ENCODE measurements at regions not wholly inside any gene's neighbourhood (a gene's known extent, or its start where the extent isn't known, plus 50 kb on each side); places are given as distances from the start of the nearest gene placed in this dataset.

DNA sequence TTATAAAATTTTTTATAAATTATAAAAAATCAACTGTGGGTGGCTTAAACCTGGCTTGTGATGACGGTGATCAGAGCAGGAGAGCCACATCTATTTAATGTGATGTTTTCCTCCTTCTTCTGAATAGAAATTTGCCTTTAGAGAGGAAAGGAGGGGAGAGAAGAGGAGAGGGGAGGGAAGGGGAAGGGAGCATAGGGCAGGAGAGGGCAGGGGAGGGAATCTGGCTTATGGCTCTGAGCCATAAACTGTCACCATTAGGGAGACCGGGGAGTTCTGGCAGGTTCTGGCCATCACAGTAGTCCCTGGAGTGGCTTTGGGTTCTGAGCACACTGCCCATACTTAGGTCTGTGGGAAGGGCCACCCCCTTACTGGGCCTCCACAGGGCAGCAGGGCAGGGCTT is 167.8 kb downstream of the ENGASE start:
- no peak for DNase-seq

DNA sequence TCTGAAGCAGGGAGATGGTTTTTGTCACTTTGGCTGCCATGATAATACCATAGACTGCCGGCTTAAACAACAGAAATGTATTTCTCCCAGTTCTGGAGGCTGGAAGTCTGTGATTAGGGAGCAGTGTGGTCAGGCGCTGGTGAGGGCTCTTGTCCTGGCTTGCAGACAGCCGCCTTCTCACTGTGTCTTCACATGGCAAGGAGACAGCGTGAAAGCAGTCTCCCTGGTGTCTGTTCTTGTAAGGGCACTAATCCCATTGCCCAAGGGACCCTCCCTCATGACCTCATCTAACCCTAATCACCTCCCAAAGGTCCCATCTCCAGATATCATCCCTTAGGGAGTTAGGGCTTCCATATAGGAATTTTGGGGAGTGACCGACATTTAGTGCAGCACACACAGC is 167.0 kb downstream of the ENGASE start:
- no peak for DNase-seq

DNA sequence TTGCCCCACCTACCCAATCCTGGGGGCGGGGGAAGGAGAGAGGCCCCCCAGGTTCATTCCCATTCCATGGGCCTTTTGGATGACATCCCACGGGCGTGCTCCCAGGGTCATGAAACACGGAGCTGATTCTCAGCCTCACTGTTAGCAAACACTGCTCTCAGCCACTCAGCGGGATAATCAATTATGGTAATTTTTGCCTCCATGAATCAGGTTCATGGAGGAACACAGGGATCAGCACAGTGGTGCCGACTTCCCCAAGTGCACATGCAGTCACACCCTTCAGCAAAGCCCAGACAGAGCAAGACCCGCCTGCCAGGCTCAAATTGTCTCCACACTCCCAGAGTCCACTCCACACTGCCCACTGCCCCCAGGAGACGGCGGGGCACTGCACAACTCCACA is 164.6 kb downstream of the ENGASE start:
- DNase-seq, result no peak

DNA sequence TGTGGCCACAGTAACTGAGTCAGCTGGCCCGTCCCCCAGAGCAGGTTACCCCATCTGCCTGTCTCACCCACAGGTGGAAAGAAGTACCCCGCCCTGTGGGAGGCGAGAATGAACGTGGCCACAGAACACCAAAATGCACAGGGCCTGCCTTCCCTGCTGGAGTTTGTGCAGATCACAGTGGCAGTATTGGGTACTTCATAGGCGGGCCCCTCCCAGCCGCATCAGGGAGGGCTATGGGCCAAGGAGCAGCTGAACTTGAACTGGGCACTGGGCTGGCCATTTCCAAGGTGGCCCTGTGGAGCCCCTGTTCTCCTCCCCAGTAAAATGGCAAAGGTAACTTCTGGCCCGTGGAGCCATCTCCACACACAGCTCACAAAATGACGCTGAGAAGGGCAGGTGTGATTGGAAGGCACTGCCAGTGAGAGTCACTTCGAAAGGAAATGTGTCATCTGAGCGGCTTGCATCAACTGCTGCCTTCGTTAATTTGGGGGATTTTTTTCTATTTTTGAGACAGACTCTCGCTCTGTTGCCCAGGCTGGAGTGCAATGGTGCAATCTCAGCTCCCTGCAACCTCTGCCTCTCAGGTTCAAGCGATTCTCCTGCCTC is 162.9 kb downstream of the ENGASE start:
- DNase-seq, result no peak

DNA sequence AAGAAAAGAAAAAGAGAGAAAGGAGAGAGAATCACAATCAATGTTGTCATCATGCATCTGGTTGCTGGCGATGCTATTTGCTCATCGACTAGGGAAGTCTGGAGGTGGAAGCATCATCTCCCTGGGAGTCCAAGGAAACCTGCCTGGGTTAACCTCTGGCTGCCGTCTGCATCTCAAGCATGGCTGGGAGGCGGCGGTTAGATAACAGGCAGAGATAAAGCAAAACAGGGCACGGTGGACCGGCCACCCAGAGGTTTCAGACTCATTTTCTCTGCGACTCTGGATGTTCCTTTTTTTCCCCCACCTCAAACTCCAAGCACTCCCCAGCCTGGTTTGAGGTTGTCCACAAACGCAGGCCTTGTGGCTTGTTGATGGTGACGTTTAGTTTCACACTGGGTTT is 161.2 kb downstream of the ENGASE start:
- DNase-seq, result no peak

DNA sequence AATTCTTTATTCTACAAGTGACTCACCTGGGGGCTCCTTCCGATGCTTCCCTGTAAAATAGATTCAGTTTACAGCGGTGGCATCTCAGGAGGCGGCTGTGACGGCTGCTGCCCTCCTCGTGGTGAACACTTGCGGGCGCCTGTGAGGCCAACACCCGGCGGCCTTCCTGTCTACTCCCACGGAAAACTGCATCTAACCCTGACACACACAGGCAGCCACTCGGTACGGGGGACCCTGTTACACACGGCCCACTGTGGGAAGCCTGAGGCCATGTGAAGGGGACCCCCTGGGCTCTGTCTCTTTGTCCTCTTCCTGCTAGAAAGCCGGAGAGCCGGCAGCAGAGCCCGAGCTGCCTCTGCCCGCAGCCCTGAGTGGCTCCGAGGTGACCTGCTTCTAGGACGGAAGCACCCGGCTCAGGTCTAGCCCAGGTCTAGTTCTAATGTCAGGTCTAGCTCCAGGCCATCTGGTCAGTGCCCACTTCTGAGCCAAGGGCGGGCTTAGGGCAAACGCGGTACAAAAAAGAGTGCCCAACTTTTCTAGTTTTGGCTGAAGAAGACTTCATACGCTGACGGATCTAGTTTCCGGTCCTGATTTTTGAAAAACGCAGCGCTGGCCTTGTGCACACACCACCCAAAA is 159.4 kb downstream of the ENGASE start:
- DNase-seq, result no peak

DNA sequence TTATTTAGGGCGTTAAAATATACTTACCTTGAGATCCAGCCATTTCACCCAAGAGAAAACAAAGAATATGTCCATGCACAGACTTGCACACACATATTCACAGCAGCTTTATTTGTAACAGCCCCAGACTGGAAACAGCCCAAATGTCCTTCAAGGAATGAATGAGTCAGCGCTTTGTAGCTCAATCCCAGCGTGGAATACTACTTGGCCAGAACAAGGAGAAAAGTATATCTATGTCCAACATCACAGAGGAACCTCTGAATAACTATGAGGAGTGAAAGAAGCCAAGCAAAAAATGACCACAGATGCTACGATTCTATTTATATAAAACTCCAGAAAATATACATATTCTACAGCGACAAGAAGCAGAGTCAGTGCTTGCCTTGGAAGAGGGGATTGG is 158.3 kb downstream of the ENGASE start:
- no peak for DNase-seq

DNA sequence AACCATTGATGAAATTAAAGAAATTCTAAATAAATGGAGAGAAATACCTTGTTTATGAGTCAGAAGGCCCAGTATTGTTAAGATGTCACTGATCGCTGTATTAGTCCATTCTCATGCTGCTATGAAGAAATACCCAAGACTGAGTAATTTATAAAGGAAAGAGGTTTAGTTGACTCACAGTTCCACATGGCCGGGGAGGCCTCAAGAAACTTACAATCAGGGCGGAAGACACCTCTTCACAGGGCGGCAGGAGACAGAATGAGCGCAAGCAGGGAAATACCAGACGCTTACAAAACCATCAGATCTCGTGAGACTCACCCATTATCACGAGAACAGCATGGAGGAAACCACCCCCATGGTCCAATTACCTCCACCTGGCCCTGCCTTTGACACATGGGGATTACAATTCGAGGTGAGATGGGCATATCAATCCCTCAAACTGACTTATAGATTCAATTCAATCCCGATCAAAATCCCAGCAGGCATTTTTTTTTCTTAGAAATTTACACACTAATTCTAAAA is 157.2 kb downstream of the ENGASE start:
- no peak for DNase-seq

DNA sequence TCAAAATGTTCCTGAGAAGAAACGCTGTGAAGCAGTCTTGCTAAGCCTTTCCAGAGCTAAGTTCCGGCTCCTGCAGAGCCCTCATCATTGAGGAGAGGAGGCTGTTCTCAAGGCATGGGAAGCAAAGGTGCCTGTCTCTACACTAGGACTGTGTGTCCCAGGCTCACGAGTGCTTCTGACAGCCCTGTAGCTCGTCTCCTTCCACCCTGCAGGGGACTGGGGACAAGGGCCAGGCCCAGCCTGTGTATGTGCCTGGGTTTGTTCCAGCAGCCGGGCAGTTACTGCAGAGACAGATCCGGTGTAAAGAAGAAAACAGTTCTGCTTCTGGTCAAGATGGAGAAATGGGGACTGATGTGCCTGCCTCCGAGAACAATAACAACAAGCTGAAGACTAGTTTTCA is 156.0 kb downstream of the ENGASE start:
- DNase-seq, result no peak

DNA sequence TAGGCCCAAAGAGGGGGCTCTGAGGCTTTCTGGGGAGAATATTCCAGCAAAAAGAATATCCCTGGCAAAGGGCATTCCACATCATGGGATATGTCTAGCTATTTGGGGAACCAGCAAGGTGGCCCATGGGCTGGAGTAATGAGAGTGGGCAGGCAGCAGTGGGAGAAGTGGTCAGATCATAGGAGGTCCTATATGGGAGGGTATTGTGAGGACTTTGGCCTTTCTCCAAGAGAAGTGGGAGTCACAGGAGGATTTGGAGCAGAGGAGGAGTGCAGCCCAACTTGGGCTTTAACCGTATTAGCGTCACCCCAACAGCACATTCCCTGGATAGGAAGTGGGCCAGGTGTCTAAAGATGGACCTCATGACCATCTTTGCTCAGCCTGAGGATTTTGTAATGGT is 151.4 kb downstream of the ENGASE start:
- DNase-seq, result no peak

DNA sequence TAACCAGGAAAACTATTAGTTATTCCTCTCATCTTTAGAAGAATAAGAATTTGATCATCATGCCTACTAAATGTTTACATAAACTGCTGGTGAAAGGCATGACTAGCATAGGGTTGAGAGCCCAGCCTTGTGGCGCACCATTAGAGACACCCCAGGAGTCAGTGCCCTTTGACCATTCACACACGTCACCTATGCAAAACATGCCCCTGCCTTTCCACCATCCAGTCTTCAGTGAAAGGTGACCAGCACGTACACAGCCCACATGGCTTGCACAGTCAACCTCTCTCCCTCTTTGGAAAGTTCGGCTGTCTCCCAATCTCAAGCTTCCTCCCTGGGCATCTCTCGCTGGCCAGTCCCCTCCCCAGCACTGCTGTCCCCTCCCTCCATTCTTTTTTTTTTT is 150.3 kb downstream of the ENGASE start:
- DNase-seq, result no peak

DNA sequence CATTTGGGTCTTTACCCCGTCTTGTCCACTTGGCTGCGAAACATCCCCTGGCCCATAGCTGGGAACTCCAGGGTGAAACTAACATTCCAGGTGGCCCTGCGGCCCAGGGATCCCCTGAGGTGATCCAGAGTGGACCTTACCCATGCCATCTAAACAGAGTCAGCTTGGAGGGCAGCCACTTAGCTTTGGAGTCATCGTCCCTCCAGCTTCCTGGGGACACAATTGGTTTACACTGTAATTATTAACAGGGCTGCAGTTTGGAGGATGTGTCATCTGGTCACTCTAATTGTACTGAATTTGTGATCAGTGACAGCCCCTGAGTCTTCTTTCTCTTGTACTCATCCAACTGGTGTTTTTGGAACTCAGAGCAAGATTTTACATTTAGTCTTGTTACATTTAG is 149.9 kb downstream of the ENGASE start:
- DNase-seq, result no peak

DNA sequence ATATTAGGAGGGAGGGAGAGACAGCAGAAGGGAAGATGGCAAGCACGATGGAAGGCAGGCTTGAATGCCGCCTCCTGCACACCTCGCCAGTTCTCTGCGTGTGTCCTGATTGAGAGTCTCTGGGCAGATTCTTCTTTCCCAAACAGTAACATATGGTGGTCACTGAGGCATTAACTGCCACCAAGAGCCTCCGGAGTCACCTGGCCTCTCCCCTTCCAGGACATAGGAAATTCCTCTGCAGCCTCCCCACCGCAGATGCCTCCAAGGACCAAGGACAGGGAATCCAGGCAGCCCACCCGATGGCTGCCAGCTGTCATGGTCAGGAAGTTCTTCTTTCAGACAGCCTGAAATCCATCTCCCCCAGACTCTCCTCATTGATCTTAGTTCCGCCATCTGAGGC is 149.3 kb downstream of the ENGASE start:
- DNase-seq, result no peak

DNA sequence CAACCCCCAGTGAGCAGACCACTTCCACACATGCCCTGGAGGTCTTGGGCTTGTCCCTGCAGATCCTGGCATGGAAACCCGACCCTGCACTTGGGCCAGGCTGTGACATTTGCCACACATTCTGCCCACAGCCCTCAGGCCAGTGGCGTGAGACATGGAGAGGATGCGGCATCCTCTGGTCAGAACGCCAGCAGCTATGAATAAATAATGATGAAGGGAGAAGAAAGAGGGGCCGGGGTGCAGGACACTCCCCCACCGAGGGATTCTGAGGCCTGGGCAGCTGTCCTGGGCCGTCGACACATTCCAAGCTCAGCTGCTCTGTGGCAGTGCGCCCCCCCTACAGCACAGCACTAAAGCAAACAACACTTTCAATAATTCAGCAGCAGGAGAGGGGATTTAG is 148.8 kb downstream of the ENGASE start:
- no peak for DNase-seq

DNA sequence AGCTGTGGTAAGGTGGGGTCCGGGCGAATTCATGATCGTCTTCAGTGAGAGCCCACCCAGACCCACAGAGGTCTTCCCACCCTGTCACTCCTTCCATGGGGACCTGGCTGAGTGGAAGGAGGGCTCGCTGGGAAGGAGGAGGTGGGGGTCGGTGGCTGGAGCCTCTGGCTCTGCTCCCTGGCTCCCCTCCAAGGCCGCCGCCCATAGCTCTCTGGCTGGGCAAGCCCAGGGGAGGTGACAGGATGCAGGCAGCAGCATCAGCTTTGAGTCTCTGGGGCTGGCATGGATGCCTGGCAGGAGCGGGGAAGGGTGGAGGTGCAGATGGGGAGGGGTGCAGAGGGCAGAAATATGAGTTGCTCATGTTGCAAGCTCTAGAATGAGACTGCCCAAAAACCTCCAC is 147.0 kb downstream of the ENGASE start:
- DNase-seq, result no peak

DNA sequence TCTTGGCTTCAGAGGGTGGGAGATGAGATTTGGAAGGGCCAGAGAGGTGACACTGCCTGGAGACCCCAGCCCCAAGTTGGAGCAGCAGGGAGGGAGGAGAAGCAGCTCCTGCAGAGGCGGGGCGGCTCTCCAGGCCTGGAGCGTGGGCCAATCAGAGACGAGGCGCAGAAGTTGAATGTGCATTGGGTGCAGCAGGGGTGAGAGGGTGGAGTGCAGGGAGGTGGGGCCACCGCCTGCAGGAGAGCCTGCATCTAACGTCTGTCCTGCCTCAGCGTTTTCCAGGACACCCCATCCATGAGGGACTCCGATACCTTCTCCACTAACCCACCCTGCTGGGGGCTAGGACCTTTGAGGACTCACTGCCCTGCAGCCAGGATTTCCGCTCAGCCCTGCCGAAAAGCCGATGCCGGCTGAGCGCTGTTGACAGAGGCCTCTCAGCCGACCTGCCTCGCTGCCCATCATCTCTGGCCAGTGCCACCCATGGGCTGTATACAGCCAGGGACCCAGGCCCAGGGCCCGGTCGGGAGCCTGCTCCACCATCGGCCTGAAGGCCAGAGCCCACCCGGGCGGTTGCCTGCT is 146.2 kb downstream of the ENGASE start:
- peak; percentile 13 for DNase-seq

DNA sequence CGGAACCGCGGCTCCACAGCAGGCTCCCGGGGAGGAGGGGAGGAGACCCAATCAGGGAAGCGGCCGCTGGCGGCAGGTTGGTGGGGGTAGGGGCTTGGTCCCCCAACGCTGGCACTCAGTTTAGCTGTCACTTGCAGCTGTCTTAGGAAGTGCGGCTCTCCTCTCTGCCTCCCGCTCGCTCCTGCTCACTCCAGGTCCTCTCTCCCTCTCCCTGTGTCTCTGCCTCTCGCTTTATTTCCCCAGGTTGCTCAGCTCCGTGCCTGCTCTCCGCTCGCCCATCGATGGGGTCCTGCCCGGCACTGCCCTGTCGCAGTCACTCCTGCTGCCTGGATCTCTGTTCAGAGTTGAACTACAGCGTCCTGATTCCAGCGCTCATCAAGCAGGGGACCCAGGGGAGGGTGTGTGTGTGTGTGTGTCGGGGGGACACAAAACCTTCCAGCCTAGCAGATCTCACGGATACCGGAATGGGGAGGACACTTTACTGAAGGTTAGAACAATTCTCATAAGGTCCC is 145.6 kb downstream of the ENGASE start:
- DNase-seq, result no peak

DNA sequence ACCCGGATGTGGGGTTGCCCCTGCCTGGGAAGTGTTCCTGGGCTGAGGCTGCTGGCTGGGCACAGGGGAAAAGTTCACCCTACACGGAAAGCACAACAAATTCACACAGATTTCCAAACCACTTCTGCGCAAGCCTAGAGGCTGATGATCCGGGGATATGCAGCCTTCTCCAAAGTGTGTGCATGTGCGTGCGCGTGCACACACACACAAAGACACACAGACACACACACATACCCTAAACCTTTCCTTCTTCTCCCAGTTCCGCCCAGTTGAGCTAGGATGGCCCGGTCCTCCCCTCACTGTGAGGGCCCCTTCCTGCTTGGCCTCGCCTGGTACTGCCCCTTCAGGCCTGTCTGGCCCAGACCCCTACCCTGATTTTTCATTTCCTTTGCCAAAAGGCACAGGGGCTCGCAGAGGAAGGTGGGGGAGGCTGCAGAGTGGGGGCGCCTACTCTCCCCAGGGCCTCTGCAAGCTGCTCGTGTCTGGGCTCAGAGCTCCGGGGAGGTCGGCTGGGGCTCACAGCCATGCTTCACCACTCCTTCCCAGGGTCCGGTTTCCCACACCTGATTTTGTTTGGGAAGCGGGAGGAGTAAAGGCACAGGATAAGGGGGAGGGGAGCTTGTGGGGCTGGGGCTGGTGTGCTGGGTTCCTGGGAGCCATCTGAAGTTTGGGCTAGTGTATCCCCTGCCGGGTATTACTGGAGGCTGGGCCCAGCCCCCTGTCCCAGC is 144.7 kb downstream of the ENGASE start:
- no peak for DNase-seq

DNA sequence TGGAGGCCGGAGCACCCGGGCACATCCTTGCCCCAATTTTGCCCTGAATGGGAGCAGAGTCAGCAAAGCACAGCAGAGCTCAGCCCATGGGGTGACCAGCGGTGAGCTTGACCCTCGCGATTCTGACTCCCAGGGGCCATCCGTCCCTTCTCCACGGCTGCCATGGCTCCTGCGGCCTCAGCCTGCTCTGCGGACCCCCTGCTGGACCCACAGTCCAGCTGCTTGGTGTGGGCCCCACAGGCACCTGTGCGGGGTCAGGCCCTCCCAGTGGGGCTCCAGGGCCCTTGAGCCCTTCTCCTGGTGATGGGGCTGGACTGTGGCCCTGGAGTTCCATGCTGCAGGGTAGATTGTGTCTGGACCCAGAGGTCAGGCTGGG is 144.2 kb downstream of the ENGASE start:
- DNase-seq, result no peak

DNA sequence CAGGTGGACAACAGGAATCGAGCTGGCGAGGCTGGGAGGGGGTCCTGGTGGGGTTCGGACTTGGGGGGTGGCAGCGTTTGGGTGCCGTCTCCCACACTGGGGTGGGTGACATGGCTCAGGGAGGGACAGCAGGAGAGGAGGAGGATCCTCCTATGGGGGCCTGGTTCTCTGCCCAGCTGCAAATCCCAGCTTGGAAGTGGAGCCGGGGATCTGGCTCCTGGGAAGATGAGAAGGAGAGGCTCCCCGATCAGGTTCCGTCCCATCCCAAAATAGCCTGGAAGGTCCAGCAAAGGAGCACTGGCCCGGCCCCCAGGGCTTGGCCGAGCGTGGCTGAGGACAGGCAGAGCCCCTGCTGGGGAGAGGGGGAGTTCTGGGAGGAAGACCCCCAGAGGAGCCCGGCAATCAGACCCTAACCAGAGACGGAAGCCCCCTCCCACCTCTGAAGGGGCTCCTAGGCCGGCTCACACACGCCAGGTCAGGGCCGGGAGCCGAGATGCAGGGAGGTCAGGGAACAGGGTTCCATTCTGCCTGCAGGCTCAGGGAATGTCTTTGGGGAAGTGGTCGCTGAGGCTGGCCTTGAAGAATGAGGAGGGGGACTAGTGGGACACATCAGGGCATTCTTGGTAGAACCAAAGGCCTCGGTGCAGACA is 143.7 kb downstream of the ENGASE start:
- DNase-seq, result no peak

DNA sequence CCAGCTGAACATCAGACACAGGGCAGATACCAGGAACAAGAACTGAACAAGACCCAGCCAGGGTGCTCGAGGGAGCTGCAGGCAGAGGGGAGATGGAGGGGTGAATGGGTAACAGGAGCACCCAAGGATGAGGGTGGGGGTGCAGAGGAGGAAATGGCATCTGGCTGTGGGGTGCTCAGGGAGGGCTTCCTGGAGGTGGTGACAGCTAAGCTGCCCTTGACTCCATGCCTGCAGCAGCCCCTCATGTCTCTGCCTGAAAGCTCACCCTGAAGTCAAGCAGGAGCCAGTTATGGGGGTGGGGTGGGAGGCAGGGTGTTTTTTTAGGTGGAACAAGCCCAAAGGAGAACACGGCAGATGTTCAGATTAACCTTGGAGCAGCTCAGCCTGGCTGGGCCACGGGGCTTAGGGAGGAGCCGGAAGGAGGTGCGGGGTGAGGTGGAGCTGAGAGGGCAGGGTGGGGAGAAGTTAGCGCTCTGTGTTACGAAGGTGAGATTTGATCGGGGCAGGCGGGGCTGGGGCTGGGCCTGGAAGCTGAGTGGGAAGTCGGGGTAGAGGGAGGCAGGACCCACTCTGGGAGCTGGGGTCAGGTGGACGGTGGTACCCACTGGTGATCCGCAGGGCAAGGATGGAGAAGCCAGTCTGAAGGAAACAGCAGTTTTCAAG is 143.0 kb downstream of the ENGASE start:
- no peak for DNase-seq

DNA sequence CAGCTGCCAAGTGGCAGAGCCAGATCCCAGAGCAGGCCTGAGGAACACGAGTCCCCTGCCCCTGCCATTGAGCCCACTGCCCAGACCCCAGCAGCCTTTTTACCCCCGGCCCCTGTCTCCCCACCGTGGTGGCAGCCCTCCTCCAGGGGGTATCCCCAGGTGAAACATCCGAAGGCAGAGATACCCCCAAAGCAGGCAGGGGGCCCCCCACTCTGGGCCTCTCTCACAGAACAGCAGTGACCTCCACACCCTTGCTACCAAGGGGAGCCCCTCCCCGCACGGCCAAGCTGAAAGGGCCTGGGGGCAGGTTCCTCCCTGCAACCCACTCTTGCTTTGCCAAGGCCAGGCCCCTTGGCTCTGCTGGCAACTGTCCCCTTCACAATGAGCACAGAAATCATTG is 142.2 kb downstream of the ENGASE start:
- no peak for DNase-seq

DNA sequence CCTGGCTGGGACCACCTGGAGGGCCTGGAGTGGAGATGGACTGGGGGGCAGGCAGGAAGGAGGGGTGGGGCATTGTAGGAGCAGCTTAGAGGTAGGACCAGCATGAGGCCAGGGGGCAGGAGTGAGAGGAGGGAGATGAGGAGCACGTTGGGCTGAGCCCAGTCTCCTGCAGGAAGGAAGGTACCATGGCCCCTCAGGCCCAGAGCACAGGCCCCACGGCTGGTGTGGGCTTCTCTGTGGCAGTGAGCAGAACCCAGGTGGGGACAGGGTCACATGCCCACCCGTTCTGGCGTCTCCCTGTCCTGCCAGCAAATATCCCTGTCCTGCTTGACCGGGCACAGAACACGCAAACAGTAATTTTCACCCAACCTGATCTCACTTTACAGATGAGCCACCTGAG is 141.8 kb downstream of the ENGASE start:
- no peak for DNase-seq

All from activated CD4-positive, alpha-beta T cell treated with anti-CD3 and anti-CD28 coated beads, Interleukin-10, Interleukin-2, amounts not matched to agents 100 ng/mL and 50 ng/mL, durations not matched to agents 16 hours and 8 hours (primary cell).